HG03196 (cell line): ENCODE measurements at regions not wholly inside any gene's neighbourhood (a gene's known extent, or its start where the extent isn't known, plus 50 kb on each side); places are given as distances from the start of the nearest gene placed in this dataset.

Experiments used
- ATAC-seq: cut with Tn5 transposase; IDR thresholded peaks from one replicate; pipeline ENCODE4 v1.9.1; 2021; ENCODE audit not compliant: unreplicated experiment

- no peak for ATAC-seq
Observed at GRCh38 chr22:22799561-22799960, 88.1 kb upstream of the IGLL5 start.

GRCh38 chr22:22800716-22801115, 86.9 kb upstream of the IGLL5 start:
- no peak for ATAC-seq

GRCh38 chr22:22802339-22802970, 85.2 kb upstream of the IGLL5 start:
- ATAC-seq, result no peak

- no peak for ATAC-seq
Observed at GRCh38 chr22:22803285-22803853, 84.2 kb upstream of the IGLL5 start.

- no peak for ATAC-seq
Observed at GRCh38 chr22:22810018-22810427, 77.6 kb upstream of the IGLL5 start.

- no peak for ATAC-seq
Observed at GRCh38 chr22:22810471-22810870, 77.1 kb upstream of the IGLL5 start.

GRCh38 chr22:22811016-22812009, 76.3 kb upstream of the IGLL5 start:
- ATAC-seq, result no peak

GRCh38 chr22:22812031-22812905, 75.3 kb upstream of the IGLL5 start:
- ATAC-seq, result no peak

GRCh38 chr22:22813126-22814075, 74.2 kb upstream of the IGLL5 start:
- no peak for ATAC-seq

GRCh38 chr22:22814666-22815396, 72.8 kb upstream of the IGLL5 start:
- no peak for ATAC-seq

- no peak for ATAC-seq
Observed at GRCh38 chr22:22815397-22816170, 72.0 kb upstream of the IGLL5 start.

- no peak for ATAC-seq
Observed at GRCh38 chr22:22816171-22816514, 71.5 kb upstream of the IGLL5 start.

GRCh38 chr22:22816766-22817410, 70.7 kb upstream of the IGLL5 start:
- no peak for ATAC-seq

- ATAC-seq, result no peak
Observed at GRCh38 chr22:22817468-22818201, 70.0 kb upstream of the IGLL5 start.

GRCh38 chr22:22818202-22818538, 69.4 kb upstream of the IGLL5 start:
- no peak for ATAC-seq

GRCh38 chr22:22818861-22819855, 68.5 kb upstream of the IGLL5 start:
- no peak for ATAC-seq
